ENCODE measurements at regions not wholly inside any gene's neighbourhood (a gene's known extent, or its start where the extent isn't known, plus 50 kb on each side); places are given as distances from the start of the nearest gene placed in this dataset.
"Not testable (repeated sequence)": the region's sequence is repeated elsewhere in the genome, so short reads cannot be mapped to it uniquely, and the experiment has no call there.

DNA sequence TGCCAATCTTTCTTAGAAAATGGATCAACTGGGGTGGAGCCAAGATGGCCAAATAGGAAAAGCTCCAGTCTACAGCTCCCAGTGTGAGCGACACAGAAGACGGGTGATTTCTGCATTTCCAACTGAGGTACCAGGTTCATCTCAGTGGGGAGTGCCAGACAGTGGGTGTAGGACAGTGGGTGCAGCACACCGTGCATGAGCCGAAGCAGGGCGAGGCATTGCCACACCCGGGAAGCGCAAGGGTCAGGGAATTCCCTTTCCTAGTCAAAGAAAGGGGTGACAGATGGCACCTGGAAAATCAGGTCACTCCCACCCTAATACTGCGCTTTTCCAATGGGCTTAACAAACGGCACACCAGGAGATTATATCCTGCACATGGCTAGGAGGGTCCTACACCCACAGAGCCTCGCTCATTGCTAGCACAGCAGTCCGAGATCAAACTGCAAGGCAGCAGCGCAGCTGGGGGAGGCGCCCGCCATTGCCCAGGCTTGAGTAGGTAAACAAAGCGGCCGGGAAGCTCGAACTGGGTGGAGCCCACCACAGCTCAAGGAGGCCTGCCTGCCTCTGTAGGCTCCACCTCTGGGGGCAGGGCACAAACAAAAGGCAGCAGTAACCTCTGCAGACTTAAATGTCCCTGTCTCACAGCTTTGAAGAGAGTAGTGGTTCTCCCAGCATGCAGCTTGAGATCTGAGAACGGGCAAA is 61.3 kb upstream of the LHFPL2 start:
- TF ChIP-seq CEBPB (IDR thresholded peaks at IDR 0.05); JUN (IDR thresholded peaks at IDR 0.05); RFX5 (IDR thresholded peaks at IDR 0.05); SREBF2 (IDR thresholded peaks at IDR 0.05); MYC (IDR thresholded peaks at IDR 0.05; ENCODE audit: borderline replicate concordance, low read length); EP300 (IDR thresholded peaks at IDR 0.05); POLR2A (IDR thresholded peaks at IDR 0.05; ENCODE audit: low read length); TP53 (CRISPR knock-in tag; IDR thresholded peaks at IDR 0.05): not testable (repeated sequence)
- TF ChIP-seq, protein P1, sequence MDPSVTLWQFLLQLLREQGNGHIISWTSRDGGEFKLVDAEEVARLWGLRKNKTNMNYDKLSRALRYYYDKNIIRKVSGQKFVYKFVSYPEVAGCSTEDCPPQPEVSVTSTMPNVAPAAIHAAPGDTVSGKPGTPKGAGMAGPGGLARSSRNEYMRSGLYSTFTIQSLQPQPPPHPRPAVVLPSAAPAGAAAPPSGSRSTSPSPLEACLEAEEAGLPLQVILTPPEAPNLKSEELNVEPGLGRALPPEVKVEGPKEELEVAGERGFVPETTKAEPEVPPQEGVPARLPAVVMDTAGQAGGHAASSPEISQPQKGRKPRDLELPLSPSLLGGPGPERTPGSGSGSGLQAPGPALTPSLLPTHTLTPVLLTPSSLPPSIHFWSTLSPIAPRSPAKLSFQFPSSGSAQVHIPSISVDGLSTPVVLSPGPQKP (IDR thresholded peaks at IDR 0.05; ENCODE audit: low read depth, low read length) = not testable (repeated sequence)
- TF ChIP-seq, protein P2, sequence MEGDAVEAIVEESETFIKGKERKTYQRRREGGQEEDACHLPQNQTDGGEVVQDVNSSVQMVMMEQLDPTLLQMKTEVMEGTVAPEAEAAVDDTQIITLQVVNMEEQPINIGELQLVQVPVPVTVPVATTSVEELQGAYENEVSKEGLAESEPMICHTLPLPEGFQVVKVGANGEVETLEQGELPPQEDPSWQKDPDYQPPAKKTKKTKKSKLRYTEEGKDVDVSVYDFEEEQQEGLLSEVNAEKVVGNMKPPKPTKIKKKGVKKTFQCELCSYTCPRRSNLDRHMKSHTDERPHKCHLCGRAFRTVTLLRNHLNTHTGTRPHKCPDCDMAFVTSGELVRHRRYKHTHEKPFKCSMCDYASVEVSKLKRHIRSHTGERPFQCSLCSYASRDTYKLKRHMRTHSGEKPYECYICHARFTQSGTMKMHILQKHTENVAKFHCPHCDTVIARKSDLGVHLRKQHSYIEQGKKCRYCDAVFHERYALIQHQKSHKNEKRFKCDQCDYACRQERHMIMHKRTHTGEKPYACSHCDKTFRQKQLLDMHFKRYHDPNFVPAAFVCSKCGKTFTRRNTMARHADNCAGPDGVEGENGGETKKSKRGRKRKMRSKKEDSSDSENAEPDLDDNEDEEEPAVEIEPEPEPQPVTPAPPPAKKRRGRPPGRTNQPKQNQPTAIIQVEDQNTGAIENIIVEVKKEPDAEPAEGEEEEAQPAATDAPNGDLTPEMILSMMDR (IDR thresholded peaks at IDR 0.05) = not testable (repeated sequence)
- TF ChIP-seq, protein P3, sequence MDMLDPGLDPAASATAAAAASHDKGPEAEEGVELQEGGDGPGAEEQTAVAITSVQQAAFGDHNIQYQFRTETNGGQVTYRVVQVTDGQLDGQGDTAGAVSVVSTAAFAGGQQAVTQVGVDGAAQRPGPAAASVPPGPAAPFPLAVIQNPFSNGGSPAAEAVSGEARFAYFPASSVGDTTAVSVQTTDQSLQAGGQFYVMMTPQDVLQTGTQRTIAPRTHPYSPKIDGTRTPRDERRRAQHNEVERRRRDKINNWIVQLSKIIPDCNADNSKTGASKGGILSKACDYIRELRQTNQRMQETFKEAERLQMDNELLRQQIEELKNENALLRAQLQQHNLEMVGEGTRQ (IDR thresholded peaks at IDR 0.05) = not testable (repeated sequence)
- TF ChIP-seq, protein P4, sequence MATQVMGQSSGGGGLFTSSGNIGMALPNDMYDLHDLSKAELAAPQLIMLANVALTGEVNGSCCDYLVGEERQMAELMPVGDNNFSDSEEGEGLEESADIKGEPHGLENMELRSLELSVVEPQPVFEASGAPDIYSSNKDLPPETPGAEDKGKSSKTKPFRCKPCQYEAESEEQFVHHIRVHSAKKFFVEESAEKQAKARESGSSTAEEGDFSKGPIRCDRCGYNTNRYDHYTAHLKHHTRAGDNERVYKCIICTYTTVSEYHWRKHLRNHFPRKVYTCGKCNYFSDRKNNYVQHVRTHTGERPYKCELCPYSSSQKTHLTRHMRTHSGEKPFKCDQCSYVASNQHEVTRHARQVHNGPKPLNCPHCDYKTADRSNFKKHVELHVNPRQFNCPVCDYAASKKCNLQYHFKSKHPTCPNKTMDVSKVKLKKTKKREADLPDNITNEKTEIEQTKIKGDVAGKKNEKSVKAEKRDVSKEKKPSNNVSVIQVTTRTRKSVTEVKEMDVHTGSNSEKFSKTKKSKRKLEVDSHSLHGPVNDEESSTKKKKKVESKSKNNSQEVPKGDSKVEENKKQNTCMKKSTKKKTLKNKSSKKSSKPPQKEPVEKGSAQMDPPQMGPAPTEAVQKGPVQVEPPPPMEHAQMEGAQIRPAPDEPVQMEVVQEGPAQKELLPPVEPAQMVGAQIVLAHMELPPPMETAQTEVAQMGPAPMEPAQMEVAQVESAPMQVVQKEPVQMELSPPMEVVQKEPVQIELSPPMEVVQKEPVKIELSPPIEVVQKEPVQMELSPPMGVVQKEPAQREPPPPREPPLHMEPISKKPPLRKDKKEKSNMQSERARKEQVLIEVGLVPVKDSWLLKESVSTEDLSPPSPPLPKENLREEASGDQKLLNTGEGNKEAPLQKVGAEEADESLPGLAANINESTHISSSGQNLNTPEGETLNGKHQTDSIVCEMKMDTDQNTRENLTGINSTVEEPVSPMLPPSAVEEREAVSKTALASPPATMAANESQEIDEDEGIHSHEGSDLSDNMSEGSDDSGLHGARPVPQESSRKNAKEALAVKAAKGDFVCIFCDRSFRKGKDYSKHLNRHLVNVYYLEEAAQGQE (IDR thresholded peaks at IDR 0.05) = not testable (repeated sequence)
